GM18870 (cell line): ENCODE measurements at regions not wholly inside any gene's neighbourhood (a gene's known extent, or its start where the extent isn't known, plus 50 kb on each side); places are given as distances from the start of the nearest gene placed in this dataset.
A peak's percentile ranks its signal among the peaks of the same experiment; 100 is the strongest.
"Not testable (repeated sequence)": the region's sequence is repeated elsewhere in the genome, so short reads cannot be mapped to it uniquely, and the experiment has no call there.

ENCODE experiments used
- ATAC-seq: cut with Tn5 transposase; IDR thresholded peaks from one replicate; pipeline ENCODE4 v1.9.1; 2021; ENCODE audit warnings: moderate library complexity; ENCODE audit not compliant: unreplicated experiment

- no peak for ATAC-seq
These were observed 250.6 kb upstream of the KLF8 start for GRCh38 chrX:55981603-55982002.

- ATAC-seq: no peak
These were observed 235.5 kb upstream of the KLF8 start for GRCh38 chrX:55996649-55997048.

GRCh38 chrX:56000174-56000573, 232.0 kb upstream of the KLF8 start:
- ATAC-seq: no peak

DNA sequence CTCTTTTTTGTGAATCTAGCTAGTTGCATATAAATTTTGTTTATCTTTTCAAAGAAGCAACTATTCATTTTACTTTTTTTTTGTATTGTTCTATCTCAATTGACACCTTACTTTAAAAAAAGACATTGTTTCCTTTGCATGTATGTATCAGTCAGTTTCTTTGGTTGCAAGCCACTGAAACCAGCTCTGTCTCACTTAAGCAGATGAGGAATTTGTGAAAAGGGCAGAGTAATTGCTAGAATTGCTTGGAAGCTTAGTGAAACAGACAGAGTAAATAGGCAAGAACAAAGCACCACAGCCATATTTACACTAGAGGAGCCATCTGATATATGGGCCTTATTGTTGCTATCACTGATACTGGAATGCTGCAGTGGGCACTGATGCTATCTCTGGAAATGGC, 231.4 kb upstream of the KLF8 start:
- ATAC-seq: no peak

DNA sequence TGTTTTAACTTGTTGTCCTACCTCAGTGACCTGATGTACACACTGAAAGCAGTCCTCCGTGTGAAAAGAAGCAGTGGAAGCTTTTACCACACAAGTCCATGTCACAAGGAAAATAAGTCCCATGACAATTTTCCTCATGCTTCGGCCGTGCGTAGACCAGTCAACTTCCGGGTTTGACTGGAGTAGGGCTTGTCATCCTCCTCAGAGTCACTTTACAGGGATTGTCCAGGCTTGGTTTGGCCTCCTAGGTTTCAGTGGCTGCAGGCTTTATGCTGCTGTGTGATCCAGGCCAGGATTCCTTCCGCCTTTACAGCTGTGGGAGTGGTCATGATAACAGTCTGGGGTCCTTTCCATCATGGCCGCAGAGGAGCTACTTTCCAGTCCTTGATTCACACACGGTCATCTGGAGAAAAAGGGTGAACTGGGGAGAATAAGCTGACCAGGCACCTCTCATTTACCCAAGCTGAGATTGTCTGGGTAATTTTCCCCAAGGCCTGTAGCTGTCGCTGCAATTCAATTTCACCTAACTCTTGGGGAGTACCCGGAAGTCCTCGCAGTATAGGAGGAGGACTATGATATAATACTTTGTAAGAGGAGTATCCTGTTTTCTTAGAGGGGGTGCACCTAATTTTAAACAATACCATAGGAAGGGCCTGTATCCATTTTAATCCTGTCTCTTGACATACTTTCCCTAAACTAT, 206.1 kb upstream of the KLF8 start:
- ATAC-seq: no peak

- no peak for ATAC-seq
These were observed 205.3 kb upstream of the KLF8 start for GRCh38 chrX:56026815-56027214.

GRCh38 chrX:56029188-56029587, 203.0 kb upstream of the KLF8 start:
- ATAC-seq: no peak

GRCh38 chrX:56029691-56030090, 202.5 kb upstream of the KLF8 start:
- no peak for ATAC-seq

GRCh38 chrX:56031409-56031808, 200.7 kb upstream of the KLF8 start:
- no peak for ATAC-seq

DNA sequence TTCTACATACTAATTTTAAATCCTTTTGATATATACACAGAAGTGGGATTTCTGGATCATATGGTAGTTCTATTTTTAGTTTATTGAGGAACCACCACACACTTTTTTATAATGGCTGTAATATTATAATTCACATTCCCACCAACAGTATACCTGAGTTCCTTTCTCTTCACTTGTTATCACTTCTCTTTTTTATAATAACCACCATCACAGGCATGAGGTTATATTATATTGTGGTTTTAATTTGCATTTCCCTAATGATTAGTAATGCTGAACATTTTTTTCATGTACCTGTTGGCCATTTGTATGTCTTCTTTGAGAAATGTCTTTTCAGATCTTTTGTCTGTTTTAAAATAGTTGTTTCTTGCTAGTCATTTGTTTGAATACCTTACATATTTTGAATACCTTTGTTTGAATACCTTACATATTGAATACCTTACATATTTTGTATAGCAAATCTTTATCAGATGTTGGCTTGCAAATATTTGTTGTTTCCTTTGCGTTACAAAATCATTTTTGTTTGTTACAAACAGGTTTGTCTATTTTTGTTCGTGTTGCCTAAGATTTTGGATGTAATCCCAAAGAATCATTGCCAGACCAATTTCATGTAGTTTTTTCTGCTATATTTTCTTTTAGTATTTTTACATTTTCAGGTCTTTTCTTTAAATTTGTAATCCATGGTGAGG, 198.5 kb upstream of the KLF8 start:
- no peak for ATAC-seq

GRCh38 chrX:56052673-56053330, 179.4 kb upstream of the KLF8 start:
- not testable (repeated sequence) for ATAC-seq

DNA sequence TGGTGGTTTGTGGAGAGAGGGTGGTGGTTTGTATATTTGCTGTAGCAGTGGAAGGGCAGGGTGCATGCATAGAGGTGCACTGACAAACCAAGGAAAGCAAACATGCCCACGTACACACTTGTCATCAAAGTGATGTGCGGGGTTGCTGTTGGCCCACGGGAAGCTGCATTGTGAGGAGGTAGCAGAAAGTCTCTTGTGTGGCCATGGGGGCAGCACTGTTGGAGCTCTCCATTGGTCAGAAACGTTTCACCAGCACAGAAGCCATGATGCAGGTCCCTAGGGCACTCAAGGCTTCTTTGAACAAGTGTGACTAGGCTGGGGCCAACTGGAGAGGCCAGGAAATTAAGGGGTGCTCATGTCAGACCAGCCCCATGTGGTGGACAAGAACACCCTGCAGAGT, 174.8 kb upstream of the KLF8 start:
- ATAC-seq: no peak

GRCh38 chrX:56066016-56066415, 166.1 kb upstream of the KLF8 start:
- peak; percentile 74 for ATAC-seq

DNA sequence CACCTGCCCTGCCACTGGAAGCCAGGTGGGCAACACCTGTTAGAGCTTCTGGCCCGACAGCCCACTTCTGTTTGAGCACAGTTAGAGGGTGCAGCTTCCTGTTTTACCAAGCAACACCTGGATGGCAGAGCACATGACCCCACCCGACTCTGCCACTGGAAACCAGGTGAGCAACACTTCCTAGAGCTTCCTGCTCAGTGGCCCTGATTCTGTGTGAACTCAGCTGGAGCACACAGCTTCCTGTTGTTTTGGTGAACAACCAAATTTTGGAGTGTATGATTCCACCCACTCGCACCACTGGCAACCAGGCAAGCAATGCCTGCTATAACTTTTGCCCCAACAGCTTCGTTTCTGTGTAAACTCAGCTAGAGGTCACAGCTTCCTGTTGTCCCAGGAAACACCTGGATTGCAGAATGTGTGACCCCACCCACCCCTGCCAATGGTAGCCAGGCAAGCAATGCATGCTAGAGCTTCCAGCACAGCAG, 163.8 kb upstream of the KLF8 start:
- ATAC-seq: no peak

DNA sequence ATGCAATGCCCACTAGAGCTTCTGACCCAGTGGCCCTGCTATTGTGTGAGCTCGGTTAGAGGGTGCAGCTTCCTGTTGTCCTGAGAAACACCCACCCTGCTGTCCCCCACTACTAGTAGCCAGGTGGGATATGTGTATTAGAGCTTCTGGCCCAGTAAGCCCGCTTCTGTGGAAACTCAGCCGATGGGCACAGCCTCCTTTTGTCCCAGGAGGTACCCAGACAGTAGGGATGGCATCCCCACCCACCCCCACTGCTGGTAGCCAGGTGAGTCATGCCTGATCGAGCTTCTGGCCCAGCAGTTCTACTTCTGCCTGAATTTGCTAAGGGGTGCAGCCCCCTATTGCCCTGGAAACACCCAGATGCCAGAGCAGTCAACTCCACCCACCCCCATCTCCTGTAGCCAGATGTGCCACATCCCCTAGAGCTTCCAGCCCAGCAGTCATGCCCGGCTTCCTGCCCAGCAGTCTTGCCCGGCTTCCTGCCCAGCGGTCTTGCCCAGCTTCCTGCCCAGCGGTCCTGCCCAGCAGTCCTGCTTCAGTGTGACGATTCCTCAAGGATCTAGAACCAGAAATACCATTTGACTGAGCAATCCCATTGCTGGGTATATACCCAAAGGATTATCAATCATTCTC, 162.7 kb upstream of the KLF8 start:
- no peak for ATAC-seq

- no peak for ATAC-seq
These were observed 142.8 kb upstream of the KLF8 start for GRCh38 chrX:56089376-56089775.

DNA sequence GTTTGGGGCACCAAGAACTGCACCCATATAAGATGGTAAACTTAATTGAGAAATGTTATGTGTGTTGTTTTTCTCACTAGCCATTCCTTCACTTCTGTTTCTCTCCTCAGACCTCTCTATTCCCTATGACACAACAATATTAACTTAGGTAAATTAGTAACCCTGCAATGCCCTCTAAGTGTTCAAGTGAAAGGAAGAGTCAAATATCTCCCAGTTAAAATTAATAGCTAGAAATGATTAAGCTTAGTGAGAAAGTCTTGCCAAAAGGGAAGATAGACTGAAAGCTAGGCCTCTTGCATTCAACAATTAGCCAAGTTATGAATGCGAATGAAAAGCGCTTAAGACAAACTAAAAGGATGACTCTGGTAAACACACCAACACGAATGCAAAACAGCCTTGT, 132.9 kb upstream of the KLF8 start:
- no peak for ATAC-seq

DNA sequence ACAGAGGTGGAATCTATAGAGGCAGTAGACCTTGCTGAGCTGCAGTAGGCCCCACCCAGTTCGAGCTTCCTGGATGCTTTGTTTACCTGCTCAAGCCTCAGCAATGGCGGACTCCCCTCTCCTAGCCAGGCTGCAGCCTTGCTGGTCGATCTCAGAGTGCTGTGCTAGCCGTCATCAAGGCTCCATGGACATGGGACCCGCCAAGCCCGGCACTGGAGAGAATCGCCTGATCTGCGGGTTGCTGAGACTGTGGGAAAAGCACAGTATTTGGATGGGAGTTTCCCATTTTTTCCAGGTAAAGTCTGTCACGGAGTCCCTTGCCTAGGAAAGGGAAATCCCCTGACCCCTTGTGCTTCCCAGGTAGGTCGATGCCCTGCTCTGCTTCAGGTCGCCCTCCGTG, 124.8 kb upstream of the KLF8 start:
- no peak for ATAC-seq

- ATAC-seq: no peak
These were observed 118.2 kb upstream of the KLF8 start for GRCh38 chrX:56113785-56114436.

DNA sequence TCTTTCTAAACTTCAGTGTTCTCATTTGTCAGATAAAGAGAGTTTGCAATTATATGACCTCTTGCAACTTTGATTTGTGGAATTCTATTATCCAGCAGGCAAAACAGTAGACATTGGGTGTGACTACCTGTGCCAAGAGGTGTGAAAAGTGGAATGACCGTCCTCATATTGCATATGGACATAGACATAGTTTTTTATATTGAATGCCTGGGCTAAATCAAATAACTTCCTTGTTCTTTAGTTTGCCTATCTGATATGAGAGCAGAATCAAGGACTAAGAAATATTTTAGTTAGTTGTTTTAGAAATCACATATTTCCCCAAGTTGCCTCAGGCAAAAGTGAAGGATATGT, 117.7 kb upstream of the KLF8 start:
- no peak for ATAC-seq

- ATAC-seq: no peak
These were observed 111.9 kb upstream of the KLF8 start for GRCh38 chrX:56120242-56120641.
